ENCODE measurements at regions not wholly inside any gene's neighbourhood (a gene's known extent, or its start where the extent isn't known, plus 50 kb on each side); places are given as distances from the start of the nearest gene placed in this dataset.
A peak's percentile ranks its signal among the peaks of the same experiment; 100 is the strongest.

GRCh38 chr13:33649212-33649878 lies 168.6 kb upstream of the RFC3 start:
- Histone ChIP-seq H2AFZ (ENCODE audit: insufficient read depth, low read length, poor library complexity) (no peak overlapping the region), H2AK5ac (ENCODE audit: low read length) (no peak overlapping the region), H3K79me1 (ENCODE audit: low read length) (no peaks in the 10 kb centered on the region), H3K27ac (ENCODE audit: low read depth, low read length) (no peak overlapping the region), H3K4me2 (ENCODE audit: low read length) (no peak overlapping the region), H3K79me2 (ENCODE audit: control insufficient read depth, insufficient read depth, low read length, poor library complexity) (no peaks in the 10 kb centered on the region), H3K4me1 (ENCODE audit: control insufficient read depth in 1 of 2, insufficient read depth in 2 of 2, low read length in 2 of 2) (no peaks in the 10 kb centered on the region), H4K12ac (ENCODE audit: low read depth, low read length) (no peak overlapping the region), H3K23ac (ENCODE audit: low read length) (no peak overlapping the region), H2BK12ac (ENCODE audit: low read length) (no peak overlapping the region), H4K91ac (ENCODE audit: low read depth, low read length) (no peak overlapping the region), H3K18ac (ENCODE audit: low read length) (no peak overlapping the region), H2BK5ac (ENCODE audit: low read depth, low read length, poor library complexity) (no peak overlapping the region), H3K4ac (ENCODE audit: low read depth, low read length) (no peak overlapping the region), H4K8ac (ENCODE audit: low read depth, low read length) (no peak overlapping the region), H3K27me3 (ENCODE audit: insufficient read depth, low read length) (no peaks in the 10 kb centered on the region), H3K36me3 (ENCODE audit: control insufficient read depth in 1 of 2, insufficient read depth in 2 of 2, low read length in 2 of 2) (no peaks in the 10 kb centered on the region), H3K14ac (ENCODE audit: low read length) (no peak overlapping the region), H3K9me3 (ENCODE audit: insufficient read depth, low read depth, low read length) (no peaks in the 10 kb centered on the region), H2BK120ac (ENCODE audit: insufficient read depth, low read length, poor library complexity) (no peak overlapping the region), H3K9ac (ENCODE audit: low read length) (no peak overlapping the region), H3K4me3 (ENCODE audit: low read depth, low read length) (no peak overlapping the region)
- WGBS (ENCODE audit: extremely low coverage, insufficient coverage, insufficient read length) = no CpG with 5 or more reads among the region's 5 CpGs
- DNase-seq = peak in 1 of 2 donors; percentile 17

GRCh38 chr13:33651766-33652165 lies 166.2 kb upstream of the RFC3 start:
- H2BK120ac ChIP-seq (ENCODE audit: insufficient read depth, low read length, poor library complexity) = no peak overlapping the region

DNA sequence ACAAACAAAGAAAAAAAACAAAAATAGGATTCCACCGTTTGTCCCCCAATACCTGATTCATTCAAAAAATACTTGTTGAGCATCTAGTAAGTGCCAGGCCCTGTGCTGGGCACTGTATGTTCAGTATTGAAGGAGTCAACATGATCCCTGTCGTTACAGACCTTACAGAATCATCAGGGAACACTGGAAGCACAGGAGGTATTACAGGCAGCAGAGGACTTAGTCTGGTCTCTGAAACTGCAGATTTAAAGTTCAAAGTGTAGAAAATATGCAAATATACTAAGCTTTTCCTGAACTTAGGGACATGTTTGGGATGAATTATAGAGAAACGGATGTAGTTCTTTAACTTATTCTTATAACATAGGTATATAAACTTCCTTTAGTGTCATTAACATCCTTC lies 160.7 kb upstream of the RFC3 start:
- no peaks in the 10 kb centered on the region for H3K36me3 ChIP-seq (ENCODE audit: control insufficient read depth in 1 of 2, insufficient read depth in 2 of 2, low read length in 2 of 2)
- no peak overlapping the region for H3K23ac ChIP-seq (ENCODE audit: low read length)
- H3K27ac ChIP-seq (ENCODE audit: low read depth, low read length) = no peak overlapping the region
- no peak overlapping the region for H3K9ac ChIP-seq (ENCODE audit: low read length)
- no peak overlapping the region for H3K14ac ChIP-seq (ENCODE audit: low read length)
- DNase-seq = no peak
- no peak overlapping the region for H2AFZ ChIP-seq (ENCODE audit: insufficient read depth, low read length, poor library complexity)
- no peak overlapping the region for H2AK5ac ChIP-seq (ENCODE audit: low read length)
- H3K9me3 ChIP-seq (ENCODE audit: insufficient read depth, low read depth, low read length) = no peaks in the 10 kb centered on the region
- no peak overlapping the region for H4K91ac ChIP-seq (ENCODE audit: low read depth, low read length)
- no peak overlapping the region for H2BK120ac ChIP-seq (ENCODE audit: insufficient read depth, low read length, poor library complexity)
- H4K8ac ChIP-seq (ENCODE audit: low read depth, low read length) = no peak overlapping the region
- H3K4me2 ChIP-seq (ENCODE audit: low read length) = no peak overlapping the region
- no peaks in the 10 kb centered on the region for H3K4me1 ChIP-seq (ENCODE audit: control insufficient read depth in 1 of 2, insufficient read depth in 2 of 2, low read length in 2 of 2)
- no peak overlapping the region for H3K4ac ChIP-seq (ENCODE audit: low read depth, low read length)
- no peak overlapping the region for H3K18ac ChIP-seq (ENCODE audit: low read length)
- no peak overlapping the region for H2BK12ac ChIP-seq (ENCODE audit: low read length)
- no peak overlapping the region for H2BK5ac ChIP-seq (ENCODE audit: low read depth, low read length, poor library complexity)
- no peaks in the 10 kb centered on the region for H3K79me2 ChIP-seq (ENCODE audit: control insufficient read depth, insufficient read depth, low read length, poor library complexity)
- no peak overlapping the region for H4K12ac ChIP-seq (ENCODE audit: low read depth, low read length)
- H3K4me3 ChIP-seq (ENCODE audit: low read depth, low read length) = no peak overlapping the region
- H3K27me3 ChIP-seq (ENCODE audit: insufficient read depth, low read length) = no peaks in the 10 kb centered on the region
- WGBS (ENCODE audit: extremely low coverage, insufficient coverage, insufficient read length) = no CpG with 5 or more reads among the region's 3 CpGs
- H3K79me1 ChIP-seq (ENCODE audit: low read length) = no peaks in the 10 kb centered on the region

More at GRCh38 chr13:33651766-33652165, 166.2 kb upstream of the RFC3 start:
- Histone ChIP-seq H3K9ac (ENCODE audit: low read length) (no peak overlapping the region), H3K4me2 (ENCODE audit: low read length) (no peak overlapping the region), H3K18ac (ENCODE audit: low read length) (no peak overlapping the region), H4K8ac (ENCODE audit: low read depth, low read length) (no peak overlapping the region), H3K4me3 (ENCODE audit: low read depth, low read length) (no peak overlapping the region), H3K36me3 (ENCODE audit: control insufficient read depth in 1 of 2, insufficient read depth in 2 of 2, low read length in 2 of 2) (no peaks in the 10 kb centered on the region), H3K79me1 (ENCODE audit: low read length) (no peaks in the 10 kb centered on the region), H4K91ac (ENCODE audit: low read depth, low read length) (no peak overlapping the region), H3K4me1 (ENCODE audit: control insufficient read depth in 1 of 2, insufficient read depth in 2 of 2, low read length in 2 of 2) (no peaks in the 10 kb centered on the region), H3K14ac (ENCODE audit: low read length) (no peak overlapping the region), H3K4ac (ENCODE audit: low read depth, low read length) (no peak overlapping the region), H4K12ac (ENCODE audit: low read depth, low read length) (no peak overlapping the region), H2AK5ac (ENCODE audit: low read length) (no peak overlapping the region), H3K27me3 (ENCODE audit: insufficient read depth, low read length) (no peaks in the 10 kb centered on the region), H3K27ac (ENCODE audit: low read depth, low read length) (no peak overlapping the region), H2BK12ac (ENCODE audit: low read length) (no peak overlapping the region), H3K79me2 (ENCODE audit: control insufficient read depth, insufficient read depth, low read length, poor library complexity) (no peaks in the 10 kb centered on the region), H3K23ac (ENCODE audit: low read length) (no peak overlapping the region), H2BK5ac (ENCODE audit: low read depth, low read length, poor library complexity) (no peak overlapping the region), H2AFZ (ENCODE audit: insufficient read depth, low read length, poor library complexity) (no peak overlapping the region), H3K9me3 (ENCODE audit: insufficient read depth, low read depth, low read length) (no peaks in the 10 kb centered on the region)
- no peak for DNase-seq
- WGBS (ENCODE audit: extremely low coverage, insufficient coverage, insufficient read length) = no CpG with 5 or more reads among the region's 3 CpGs

DNA sequence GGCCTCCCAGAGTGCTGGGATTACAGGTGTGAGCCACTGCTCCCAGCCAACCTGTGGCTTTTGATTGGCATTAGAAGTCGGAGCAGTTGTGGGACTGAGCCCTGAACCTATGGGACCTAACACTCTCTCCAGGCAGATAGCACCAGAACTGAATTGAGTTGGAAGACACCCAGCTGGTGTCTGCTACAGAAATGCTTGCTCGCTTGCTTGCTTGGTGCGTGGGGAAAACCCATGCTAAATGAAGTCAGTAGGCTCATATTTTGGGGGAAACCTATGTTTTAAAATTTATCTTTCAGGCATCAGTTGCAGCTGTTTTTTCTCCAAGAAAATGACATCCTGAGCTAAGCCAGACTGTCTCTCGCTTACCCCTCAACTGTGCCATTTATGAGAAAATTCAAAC lies 158.5 kb upstream of the RFC3 start:
- no peaks in the 10 kb centered on the region for H3K79me1 ChIP-seq (ENCODE audit: low read length)
- H3K27me3 ChIP-seq (ENCODE audit: insufficient read depth, low read length) = no peaks in the 10 kb centered on the region
- H3K4ac ChIP-seq (ENCODE audit: low read depth, low read length) = no peak overlapping the region
- H3K18ac ChIP-seq (ENCODE audit: low read length) = no peak overlapping the region
- H4K91ac ChIP-seq (ENCODE audit: low read depth, low read length) = no peak overlapping the region
- no peaks in the 10 kb centered on the region for H3K4me1 ChIP-seq (ENCODE audit: control insufficient read depth in 1 of 2, insufficient read depth in 2 of 2, low read length in 2 of 2)
- H2AFZ ChIP-seq (ENCODE audit: insufficient read depth, low read length, poor library complexity) = no peak overlapping the region
- H4K8ac ChIP-seq (ENCODE audit: low read depth, low read length) = no peak overlapping the region
- no peak overlapping the region for H4K12ac ChIP-seq (ENCODE audit: low read depth, low read length)
- no peak overlapping the region for H3K14ac ChIP-seq (ENCODE audit: low read length)
- H3K36me3 ChIP-seq (ENCODE audit: control insufficient read depth in 1 of 2, insufficient read depth in 2 of 2, low read length in 2 of 2) = no peaks in the 10 kb centered on the region
- H2BK120ac ChIP-seq (ENCODE audit: insufficient read depth, low read length, poor library complexity) = no peak overlapping the region
- DNase-seq = no peak
- H3K9me3 ChIP-seq (ENCODE audit: insufficient read depth, low read depth, low read length) = no peaks in the 10 kb centered on the region
- no peak overlapping the region for H2BK12ac ChIP-seq (ENCODE audit: low read length)
- H3K4me2 ChIP-seq (ENCODE audit: low read length) = no peak overlapping the region
- no peak overlapping the region for H3K9ac ChIP-seq (ENCODE audit: low read length)
- no peak overlapping the region for H3K4me3 ChIP-seq (ENCODE audit: low read depth, low read length)
- H3K23ac ChIP-seq (ENCODE audit: low read length) = no peak overlapping the region
- no peak overlapping the region for H2BK5ac ChIP-seq (ENCODE audit: low read depth, low read length, poor library complexity)
- H2AK5ac ChIP-seq (ENCODE audit: low read length) = no peak overlapping the region
- no peaks in the 10 kb centered on the region for H3K79me2 ChIP-seq (ENCODE audit: control insufficient read depth, insufficient read depth, low read length, poor library complexity)
- no peak overlapping the region for H3K27ac ChIP-seq (ENCODE audit: low read depth, low read length)
- no CpG with 5 or more reads among the region's 4 CpGs for WGBS (ENCODE audit: extremely low coverage, insufficient coverage, insufficient read length)

All from trophoblast cell (in vitro differentiated cells and primary cell).